Vagina (tissue), 2 donors: ENCODE measurements at regions not wholly inside any gene's neighbourhood (a gene's known extent, or its start where the extent isn't known, plus 50 kb on each side); places are given as distances from the start of the nearest gene placed in this dataset.

Experiments used
- POLR2A ChIP-seq, 2 donors: fragments of 450-650 bp; IDR thresholded peaks; one replicate each; pipeline ENCODE4 v1.6.1; 2017; ENCODE audit warnings: antibody characterized with exemption in 2 of 2, mild to moderate bottlenecking in 2 of 2, moderate library complexity in 2 of 2
- TF ChIP-seq, protein P1 (sequence below), 3 experiments: fragments of 450-650 bp in 2 of 3; fragments of 200-600 bp in 1 of 3; sonication (generic) in 1 of 3; IDR thresholded peaks; one replicate each; pipeline ENCODE4 v1.5.1; 2017 to 2019; ENCODE audit warnings: antibody characterized with exemption in 3 of 3, mild to moderate bottlenecking in 2 of 3, moderate library complexity in 2 of 3

DNA sequence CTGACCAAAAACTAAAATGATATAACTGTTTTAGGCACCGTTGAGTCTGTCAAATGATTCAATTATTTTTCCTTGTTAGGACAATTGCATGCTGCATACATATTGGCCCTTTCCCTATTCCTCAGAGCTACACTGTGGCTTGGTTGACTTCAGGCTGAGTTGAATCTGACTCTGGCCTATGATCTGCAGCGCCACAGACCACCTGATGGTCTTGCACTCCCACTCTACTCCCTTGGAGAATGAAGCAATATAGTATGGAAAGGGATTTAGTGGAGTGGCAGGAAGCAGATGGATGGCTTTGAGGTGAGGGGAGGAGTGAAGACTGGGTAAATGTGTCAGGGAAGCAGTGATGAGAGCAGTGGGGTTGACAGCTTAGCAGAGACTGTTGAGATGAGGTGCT, 579.0 kb upstream of the STXBP6 start:
- no peak for TF ChIP-seq POLR2A (IDR thresholded peaks at IDR 0.05)
- TF ChIP-seq, protein P1, sequence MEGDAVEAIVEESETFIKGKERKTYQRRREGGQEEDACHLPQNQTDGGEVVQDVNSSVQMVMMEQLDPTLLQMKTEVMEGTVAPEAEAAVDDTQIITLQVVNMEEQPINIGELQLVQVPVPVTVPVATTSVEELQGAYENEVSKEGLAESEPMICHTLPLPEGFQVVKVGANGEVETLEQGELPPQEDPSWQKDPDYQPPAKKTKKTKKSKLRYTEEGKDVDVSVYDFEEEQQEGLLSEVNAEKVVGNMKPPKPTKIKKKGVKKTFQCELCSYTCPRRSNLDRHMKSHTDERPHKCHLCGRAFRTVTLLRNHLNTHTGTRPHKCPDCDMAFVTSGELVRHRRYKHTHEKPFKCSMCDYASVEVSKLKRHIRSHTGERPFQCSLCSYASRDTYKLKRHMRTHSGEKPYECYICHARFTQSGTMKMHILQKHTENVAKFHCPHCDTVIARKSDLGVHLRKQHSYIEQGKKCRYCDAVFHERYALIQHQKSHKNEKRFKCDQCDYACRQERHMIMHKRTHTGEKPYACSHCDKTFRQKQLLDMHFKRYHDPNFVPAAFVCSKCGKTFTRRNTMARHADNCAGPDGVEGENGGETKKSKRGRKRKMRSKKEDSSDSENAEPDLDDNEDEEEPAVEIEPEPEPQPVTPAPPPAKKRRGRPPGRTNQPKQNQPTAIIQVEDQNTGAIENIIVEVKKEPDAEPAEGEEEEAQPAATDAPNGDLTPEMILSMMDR (IDR thresholded peaks at IDR 0.05), result no peak
